Trophoblast cell (in vitro differentiated cells and primary cell): ENCODE measurements at regions not wholly inside any gene's neighbourhood (a gene's known extent, or its start where the extent isn't known, plus 50 kb on each side); places are given as distances from the start of the nearest gene placed in this dataset.
A peak's percentile ranks its signal among the peaks of the same experiment; 100 is the strongest.

ENCODE experiments used
- DNase-seq, 2 donors: peaks; one replicate each; pipeline ENCODE4 v3.0.0-alpha.2; 2016
- H2AFZ ChIP-seq: 2 replicates; pipeline ENCODE4 v1.6.1; 2013; ENCODE audit warnings: low read length, moderate library complexity, mild to moderate bottlenecking; ENCODE audit not compliant: insufficient read depth, poor library complexity
- H2AK5ac ChIP-seq: 2 replicates; pipeline ENCODE4 v1.6.1; 2013; ENCODE audit warnings: mild to moderate bottlenecking, low read length
- H2BK120ac ChIP-seq: 2 replicates; pipeline ENCODE4 v1.6.1; 2013; ENCODE audit warnings: low read length, mild to moderate bottlenecking, moderate library complexity; ENCODE audit not compliant: insufficient read depth, poor library complexity
- H2BK12ac ChIP-seq: 2 replicates; pipeline ENCODE4 v1.6.1; 2013; ENCODE audit warnings: mild to moderate bottlenecking, low read length, moderate library complexity
- H2BK5ac ChIP-seq: 2 replicates; pipeline ENCODE4 v1.6.1; 2013; ENCODE audit warnings: low read length, low read depth, moderate library complexity, mild to moderate bottlenecking; ENCODE audit not compliant: poor library complexity
- H3K14ac ChIP-seq: 2 replicates; pipeline ENCODE4 v1.6.1; 2013; ENCODE audit warnings: mild to moderate bottlenecking, low read length
- H3K18ac ChIP-seq: 2 replicates; pipeline ENCODE4 v1.6.1; 2013; ENCODE audit warnings: mild to moderate bottlenecking, low read length
- H3K23ac ChIP-seq: 2 replicates; pipeline ENCODE4 v1.6.1; 2013; ENCODE audit warnings: low read length
- H3K27ac ChIP-seq: 2 replicates; pipeline ENCODE4 v1.5.1; 2013; ENCODE audit warnings: low read depth, mild to moderate bottlenecking, inconsistent platforms, low read length, moderate library complexity
- H3K27me3 ChIP-seq: 2 replicates; pipeline ENCODE4 v1.6.1; 2013; ENCODE audit warnings: inconsistent platforms, mild to moderate bottlenecking, low read length, moderate library complexity; ENCODE audit not compliant: insufficient read depth
- H3K36me3 ChIP-seq, 2 experiments: 1 replicate in 1 of 2; 2 replicates in 1 of 2; pipeline ENCODE4 v1.6.1; 2013; ENCODE audit warnings: low read length in 2 of 2, mild to moderate bottlenecking in 2 of 2, moderate library complexity in 1 of 2; ENCODE audit not compliant: insufficient read depth in 2 of 2, control insufficient read depth in 1 of 2
- H3K4ac ChIP-seq: 2 replicates; pipeline ENCODE4 v1.6.1; 2013; ENCODE audit warnings: low read depth, mild to moderate bottlenecking, low read length, moderate library complexity
- H3K4me1 ChIP-seq, 2 experiments: 1 replicate in 1 of 2; 2 replicates in 1 of 2; pipeline ENCODE4 v1.6.1; 2013; ENCODE audit warnings: low read length in 2 of 2, mild to moderate bottlenecking in 2 of 2, moderate library complexity in 1 of 2; ENCODE audit not compliant: insufficient read depth in 2 of 2, control insufficient read depth in 1 of 2
- H3K4me2 ChIP-seq: 2 replicates; pipeline ENCODE4 v1.6.1; 2013; ENCODE audit warnings: inconsistent platforms, mild to moderate bottlenecking, low read length, moderate library complexity
- H3K4me3 ChIP-seq: 2 replicates; pipeline ENCODE4 v1.5.1; 2013; ENCODE audit warnings: mild to moderate bottlenecking, low read depth, low read length, inconsistent platforms
- H3K79me1 ChIP-seq: one replicate; pipeline ENCODE4 v1.6.1; 2013; ENCODE audit warnings: low read length
- H3K79me2 ChIP-seq: 2 replicates; pipeline ENCODE4 v1.6.1; 2013; ENCODE audit warnings: low read length, mild to moderate bottlenecking; ENCODE audit not compliant: control insufficient read depth, insufficient read depth, poor library complexity
- H3K9ac ChIP-seq: 2 replicates; pipeline ENCODE4 v1.6.1; 2013; ENCODE audit warnings: mild to moderate bottlenecking, low read length
- H3K9me3 ChIP-seq: 2 replicates; pipeline ENCODE4 v1.6.1; 2013; ENCODE audit warnings: low read depth, mild to moderate bottlenecking, control low read depth, inconsistent platforms, low read length; ENCODE audit not compliant: insufficient read depth
- H4K12ac ChIP-seq: 2 replicates; pipeline ENCODE4 v1.6.1; 2013; ENCODE audit warnings: low read depth, mild to moderate bottlenecking, low read length, moderate library complexity
- H4K8ac ChIP-seq: 2 replicates; pipeline ENCODE4 v1.6.1; 2013; ENCODE audit warnings: low read depth, mild to moderate bottlenecking, low read length, moderate library complexity
- H4K91ac ChIP-seq: one replicate; pipeline ENCODE4 v1.6.1; 2013; ENCODE audit warnings: low read depth, mild to moderate bottlenecking, low read length, moderate library complexity
- whole genome bisulfite sequencing: extraction: QIAGEN DNeasy Blood & Tissue Kit; methylation state at CpG from one replicate; pipeline ENCODE4 v1.1.7; 2013; ENCODE audit warnings: missing lambda C conversion rate; ENCODE audit not compliant: insufficient read length, insufficient coverage; ENCODE audit errors: extremely low coverage; 5-methylcytosine and 5-hydroxymethylcytosine counted together

GRCh38 chr10:33070101-33070500 is 112.1 kb upstream of the ITGB1 start:
- Histone ChIP-seq H3K4me1 (peaks cover 11 to 19% of the 10 kb centered on the region in 2 experiments), H3K18ac (no peak overlapping the region), H3K27ac (no peak overlapping the region), H2AFZ (no peak overlapping the region), H4K91ac (peak overlapping the region; percentile 26), H3K4me2 (no peak overlapping the region), H3K23ac (no peak overlapping the region), H2AK5ac (no peak overlapping the region), H3K9me3 (no peaks in the 10 kb centered on the region), H3K9ac (no peak overlapping the region), H4K8ac (no peak overlapping the region), H3K27me3 (no peaks in the 10 kb centered on the region), H2BK120ac (peak overlapping the region; percentile 29), H2BK12ac (peak overlapping the region; percentile 73), H4K12ac (no peak overlapping the region), H2BK5ac (peak overlapping the region; percentile 22), H3K79me2 (no peaks in the 10 kb centered on the region), H3K4ac (no peak overlapping the region), H3K14ac (no peak overlapping the region), H3K79me1 (peaks cover 23% of the 10 kb centered on the region), H3K4me3 (no peak overlapping the region), H3K36me3 (no peaks in the 10 kb centered on the region)
- WGBS, result no CpG with 5 or more reads among the region's 6 CpGs
- DNase-seq, result no peak

DNA sequence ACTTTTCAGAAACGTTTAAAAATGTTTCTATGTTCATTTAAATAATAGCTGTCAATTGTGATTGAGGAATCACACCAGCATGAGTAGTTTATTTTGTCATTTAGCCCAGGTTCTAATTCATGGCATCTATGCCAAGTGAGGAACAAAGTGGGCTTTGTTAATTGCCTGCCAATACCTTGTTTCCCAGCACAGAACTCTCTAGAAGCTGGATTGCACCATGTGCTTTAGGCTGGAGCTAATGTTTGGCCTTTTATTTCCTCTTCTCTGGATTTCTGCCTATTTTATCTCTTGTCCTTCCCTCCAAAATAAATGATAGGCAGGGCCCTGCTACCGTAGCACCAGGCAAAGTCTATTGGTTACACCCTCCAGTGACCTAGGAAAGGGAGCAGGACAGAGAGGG is 109.9 kb upstream of the ITGB1 start:
- Histone ChIP-seq H3K36me3 (no peaks in the 10 kb centered on the region), H3K27me3 (no peaks in the 10 kb centered on the region), H3K27ac (no peak overlapping the region), H3K9ac (no peak overlapping the region), H4K91ac (peak overlapping the region; percentile 19), H2AFZ (no peak overlapping the region), H3K4me3 (no peak overlapping the region), H3K79me1 (peaks cover 23% of the 10 kb centered on the region), H3K9me3 (no peaks in the 10 kb centered on the region), H2BK12ac (peak overlapping the region; percentile 6), H3K4me1 (peaks cover 11 to 19% of the 10 kb centered on the region in 2 experiments), H3K79me2 (no peaks in the 10 kb centered on the region), H3K4ac (no peak overlapping the region), H4K12ac (no peak overlapping the region), H3K4me2 (no peak overlapping the region), H2BK5ac (no peak overlapping the region), H3K23ac (no peak overlapping the region), H2BK120ac (peak overlapping the region; percentile 13), H2AK5ac (no peak overlapping the region), H4K8ac (no peak overlapping the region), H3K14ac (no peak overlapping the region), H3K18ac (no peak overlapping the region)
- DNase-seq, result no peak
- WGBS, result no CpG with 5 or more reads among the region's 2 CpGs

GRCh38 chr10:33067481-33067880 is 109.5 kb upstream of the ITGB1 start:
- no CpG with 5 or more reads among the region's 2 CpGs for WGBS
- no peak for DNase-seq
- H3K27ac ChIP-seq, result no peak overlapping the region

GRCh38 chr10:33066558-33067236 is 108.7 kb upstream of the ITGB1 start:
- Histone ChIP-seq H3K4ac (no peak overlapping the region), H4K91ac (peak overlapping the region; percentile 50), H3K79me1 (peaks cover 17% of the 10 kb centered on the region), H2AK5ac (no peak overlapping the region), H2BK12ac (peak overlapping the region; percentile 69), H3K27ac (peak overlapping the region; percentile 20), H3K36me3 (no peaks in the 10 kb centered on the region), H4K8ac (peak overlapping the region; percentile 21), H3K9ac (no peak overlapping the region), H3K23ac (no peak overlapping the region), H4K12ac (no peak overlapping the region), H3K79me2 (no peaks in the 10 kb centered on the region), H3K4me2 (no peak overlapping the region), H3K4me3 (no peak overlapping the region), H3K27me3 (no peaks in the 10 kb centered on the region), H3K9me3 (no peaks in the 10 kb centered on the region), H3K14ac (no peak overlapping the region), H3K4me1 (peaks cover 6 to 13% of the 10 kb centered on the region in 2 experiments), H2BK5ac (peak overlapping the region; percentile 50), H2AFZ (no peak overlapping the region), H3K18ac (peak overlapping the region; percentile 29), H2BK120ac (peak overlapping the region; percentile 64)
- DNase-seq, result peak in 1 of 2 donors; percentile 20
- WGBS, result no CpG with 5 or more reads among the region's 9 CpGs

More at GRCh38 chr10:33067481-33067880, 109.5 kb upstream of the ITGB1 start:
- H2AFZ ChIP-seq, result no peak overlapping the region
- H3K9me3 ChIP-seq, result no peaks in the 10 kb centered on the region
- H2BK5ac ChIP-seq, result peak overlapping the region; percentile 56
- H2BK12ac ChIP-seq, result no peak overlapping the region
- no peak overlapping the region for H4K12ac ChIP-seq
- H4K8ac ChIP-seq, result no peak overlapping the region
- peaks cover 20% of the 10 kb centered on the region for H3K79me1 ChIP-seq
- peaks cover 8 to 15% of the 10 kb centered on the region in 2 experiments for H3K4me1 ChIP-seq
- no peak overlapping the region for H3K14ac ChIP-seq
- H3K36me3 ChIP-seq, result no peaks in the 10 kb centered on the region
- H3K18ac ChIP-seq, result no peak overlapping the region
- no peak overlapping the region for H3K4me3 ChIP-seq
- no peak overlapping the region for H2AK5ac ChIP-seq
- H3K9ac ChIP-seq, result no peak overlapping the region
- H3K79me2 ChIP-seq, result no peaks in the 10 kb centered on the region
- no peak overlapping the region for H4K91ac ChIP-seq
- no peak overlapping the region for H3K4me2 ChIP-seq
- H3K4ac ChIP-seq, result no peak overlapping the region
- no peak overlapping the region for H2BK120ac ChIP-seq
- H3K23ac ChIP-seq, result no peak overlapping the region
- H3K27me3 ChIP-seq, result no peaks in the 10 kb centered on the region
